ENCODE measurements at regions not wholly inside any gene's neighbourhood (a gene's known extent, or its start where the extent isn't known, plus 50 kb on each side); places are given as distances from the start of the nearest gene placed in this dataset.

DNA sequence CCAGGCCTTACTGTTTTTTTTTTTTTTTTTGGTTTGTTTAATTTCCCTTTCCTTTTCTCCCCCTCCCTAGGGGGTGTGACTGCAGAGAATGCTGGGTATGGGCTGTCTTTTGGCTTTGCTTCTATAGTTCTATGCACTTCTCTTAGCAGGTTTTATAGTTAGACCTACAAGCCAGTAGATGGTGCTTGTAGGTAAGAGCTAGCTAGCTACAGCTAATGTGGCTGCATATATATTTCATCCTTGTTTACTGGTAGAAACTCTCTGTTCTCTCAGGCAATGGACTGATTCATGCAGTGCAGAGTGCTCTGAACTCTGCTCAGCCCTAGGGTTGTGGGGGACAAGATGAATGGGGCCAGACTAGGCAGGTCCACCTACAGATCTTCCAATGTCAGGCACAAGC, 246.4 kb downstream of the SH2D1A start:
- Histone ChIP-seq H3K9me3 (replicated peaks; ENCODE audit: control insufficient read depth, insufficient read depth, low read length) (no peaks in the 10 kb centered on the region), H3K4me1 (ENCODE audit: control insufficient read depth, insufficient read depth, low read length) (no peaks in the 10 kb centered on the region), H3K9ac (ENCODE audit: control insufficient read depth, insufficient read depth, low read length) (no peak overlapping the region), H3K27me3 (replicated peaks in 1 of 2; ENCODE audit: control insufficient read depth in 2 of 2, insufficient read depth in 2 of 2, low read length in 1 of 2) (no peaks in the 10 kb centered on the region), H3K27ac (ENCODE audit: control insufficient read depth, insufficient read depth) (no peak overlapping the region), H2AFZ (ENCODE audit: control insufficient read depth, low read depth, low read length) (no peak overlapping the region), H3K4me3 (no peak overlapping the region), H3K79me2 (ENCODE audit: control insufficient read depth, insufficient read depth, low read length) (no peaks in the 10 kb centered on the region), H3K36me3 (ENCODE audit: control insufficient read depth in 2 of 2, insufficient read depth in 2 of 2, low read length in 1 of 2) (no peaks in the 10 kb centered on the region), H4K20me1 (ENCODE audit: control insufficient read depth, insufficient read depth) (no peaks in the 10 kb centered on the region), H3K4me2 (ENCODE audit: control insufficient read depth, insufficient read depth) (no peak overlapping the region)
- SMC1A ChIA-PET (ENCODE audit: uncharacterized antibody, unreplicated experiment): no interaction called here
- no peak for ATAC-seq
- FAIRE-seq: no peak
- intact Hi-C loops (cut with micrococcal nuclease; ENCODE audit: unreplicated experiment): no loop called here
- RAD21 ChIA-PET (ENCODE audit: unreplicated experiment): no interaction called here
- DNase-seq (ENCODE audit: low read depth, low spot score): no peak
- TF ChIP-seq CTCF (IDR thresholded peaks at IDR 0.05 in 2 of 3, conservative IDR thresholded peaks at IDR 0.05 in 1 of 3; ENCODE audit: control insufficient read depth in 2 of 3, extremely low read depth in 1 of 3, insufficient read depth in 1 of 3, low read depth in 3 of 3, low read length in 3 of 3): no peak
- TF ChIP-seq TCF3 (IDR thresholded peaks at IDR 0.05; ENCODE audit: borderline replicate concordance, insufficient read depth, low read depth, low read length): no peak
- TF ChIP-seq, protein P1, sequence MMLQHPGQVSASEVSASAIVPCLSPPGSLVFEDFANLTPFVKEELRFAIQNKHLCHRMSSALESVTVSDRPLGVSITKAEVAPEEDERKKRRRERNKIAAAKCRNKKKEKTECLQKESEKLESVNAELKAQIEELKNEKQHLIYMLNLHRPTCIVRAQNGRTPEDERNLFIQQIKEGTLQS (IDR thresholded peaks at IDR 0.05; ENCODE audit: borderline replicate concordance, extremely low read depth, low read depth, low read length): no peak
- TF ChIP-seq POLR2AphosphoS5 (IDR thresholded peaks at IDR 0.05; ENCODE audit: low read length): no peak
- no peak for TF ChIP-seq RBBP5 (conservative IDR thresholded peaks at IDR 0.05)
- no peak for TF ChIP-seq CHD1 (IDR thresholded peaks at IDR 0.05; ENCODE audit: low read depth, low read length)
- TF ChIP-seq SREBF2 (IDR thresholded peaks at IDR 0.05; ENCODE audit: low read length): no peak
- TF ChIP-seq, protein P2, sequence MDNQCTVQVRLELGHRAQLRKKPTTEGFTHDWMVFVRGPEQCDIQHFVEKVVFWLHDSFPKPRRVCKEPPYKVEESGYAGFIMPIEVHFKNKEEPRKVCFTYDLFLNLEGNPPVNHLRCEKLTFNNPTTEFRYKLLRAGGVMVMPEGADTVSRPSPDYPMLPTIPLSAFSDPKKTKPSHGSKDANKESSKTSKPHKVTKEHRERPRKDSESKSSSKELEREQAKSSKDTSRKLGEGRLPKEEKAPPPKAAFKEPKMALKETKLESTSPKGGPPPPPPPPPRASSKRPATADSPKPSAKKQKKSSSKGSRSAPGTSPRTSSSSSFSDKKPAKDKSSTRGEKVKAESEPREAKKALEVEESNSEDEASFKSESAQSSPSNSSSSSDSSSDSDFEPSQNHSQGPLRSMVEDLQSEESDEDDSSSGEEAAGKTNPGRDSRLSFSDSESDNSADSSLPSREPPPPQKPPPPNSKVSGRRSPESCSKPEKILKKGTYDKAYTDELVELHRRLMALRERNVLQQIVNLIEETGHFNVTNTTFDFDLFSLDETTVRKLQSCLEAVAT (IDR thresholded peaks at IDR 0.05): no peak
- TF ChIP-seq NFYB (IDR thresholded peaks at IDR 0.05; ENCODE audit: insufficient read depth, low read depth, low read length): no peak
- no peak for TF ChIP-seq BCL11A (IDR thresholded peaks at IDR 0.05; ENCODE audit: low read depth, low read length)
- TF ChIP-seq GABPA (IDR thresholded peaks at IDR 0.05; ENCODE audit: low read depth): no peak
- CTCF ChIA-PET: no interaction called here
- in situ Hi-C loops (cut with MboI): no loop called here
- no TSS peak for BruUV-seq (replicated peaks)
- POLR2A ChIA-PET: interaction anchor here (0.7 kb wide), 1 partner anchor 122 kb away, joined by 9 read pairs; no protein-coding TSS in a partner anchor
